ENCODE measurements at regions not wholly inside any gene's neighbourhood (a gene's known extent, or its start where the extent isn't known, plus 50 kb on each side); places are given as distances from the start of the nearest gene placed in this dataset.

GRCh38 chr2:220662431-220662830 lies 909.7 kb downstream of the EPHA4 start:
- H3K27ac ChIP-seq (ENCODE audit: low read length) = no peak overlapping the region
- H3K9me3 ChIP-seq (ENCODE audit: low read length) = no peaks in the 10 kb centered on the region
- H3F3A ChIP-seq (ENCODE audit: insufficient read depth, low read length, poor library complexity, severe bottlenecking) = no peaks in the 10 kb centered on the region
- no peaks in the 10 kb centered on the region for H4K20me1 ChIP-seq (ENCODE audit: insufficient read depth)
- H2AFZ ChIP-seq (ENCODE audit: low read depth, low read length) = no peak overlapping the region
- H3K27me3 ChIP-seq (ENCODE audit: insufficient read depth, low read depth, low read length) = no peaks in the 10 kb centered on the region
- no peak overlapping the region for H3K4me3 ChIP-seq (ENCODE audit: low read length)
- no peaks in the 10 kb centered on the region for H3K36me3 ChIP-seq (ENCODE audit: insufficient read depth, low read length)
- TF ChIP-seq TAF1 (IDR thresholded peaks at IDR 0.05; ENCODE audit: low read depth) (no peak), SMC3 (conservative IDR thresholded peaks at IDR 0.05; ENCODE audit: poor library complexity) (no peak), RAD21 (conservative IDR thresholded peaks at IDR 0.05) (no peak), MXI1 (conservative IDR thresholded peaks at IDR 0.05; ENCODE audit: poor library complexity, severe bottlenecking) (no peak), POLR2AphosphoS5 (IDR thresholded peaks at IDR 0.05) (no peak)
- TF ChIP-seq, protein P1, sequence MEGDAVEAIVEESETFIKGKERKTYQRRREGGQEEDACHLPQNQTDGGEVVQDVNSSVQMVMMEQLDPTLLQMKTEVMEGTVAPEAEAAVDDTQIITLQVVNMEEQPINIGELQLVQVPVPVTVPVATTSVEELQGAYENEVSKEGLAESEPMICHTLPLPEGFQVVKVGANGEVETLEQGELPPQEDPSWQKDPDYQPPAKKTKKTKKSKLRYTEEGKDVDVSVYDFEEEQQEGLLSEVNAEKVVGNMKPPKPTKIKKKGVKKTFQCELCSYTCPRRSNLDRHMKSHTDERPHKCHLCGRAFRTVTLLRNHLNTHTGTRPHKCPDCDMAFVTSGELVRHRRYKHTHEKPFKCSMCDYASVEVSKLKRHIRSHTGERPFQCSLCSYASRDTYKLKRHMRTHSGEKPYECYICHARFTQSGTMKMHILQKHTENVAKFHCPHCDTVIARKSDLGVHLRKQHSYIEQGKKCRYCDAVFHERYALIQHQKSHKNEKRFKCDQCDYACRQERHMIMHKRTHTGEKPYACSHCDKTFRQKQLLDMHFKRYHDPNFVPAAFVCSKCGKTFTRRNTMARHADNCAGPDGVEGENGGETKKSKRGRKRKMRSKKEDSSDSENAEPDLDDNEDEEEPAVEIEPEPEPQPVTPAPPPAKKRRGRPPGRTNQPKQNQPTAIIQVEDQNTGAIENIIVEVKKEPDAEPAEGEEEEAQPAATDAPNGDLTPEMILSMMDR (IDR thresholded peaks at IDR 0.05; ENCODE audit: poor library complexity, severe bottlenecking) = no peak
- TF ChIP-seq, protein P2, sequence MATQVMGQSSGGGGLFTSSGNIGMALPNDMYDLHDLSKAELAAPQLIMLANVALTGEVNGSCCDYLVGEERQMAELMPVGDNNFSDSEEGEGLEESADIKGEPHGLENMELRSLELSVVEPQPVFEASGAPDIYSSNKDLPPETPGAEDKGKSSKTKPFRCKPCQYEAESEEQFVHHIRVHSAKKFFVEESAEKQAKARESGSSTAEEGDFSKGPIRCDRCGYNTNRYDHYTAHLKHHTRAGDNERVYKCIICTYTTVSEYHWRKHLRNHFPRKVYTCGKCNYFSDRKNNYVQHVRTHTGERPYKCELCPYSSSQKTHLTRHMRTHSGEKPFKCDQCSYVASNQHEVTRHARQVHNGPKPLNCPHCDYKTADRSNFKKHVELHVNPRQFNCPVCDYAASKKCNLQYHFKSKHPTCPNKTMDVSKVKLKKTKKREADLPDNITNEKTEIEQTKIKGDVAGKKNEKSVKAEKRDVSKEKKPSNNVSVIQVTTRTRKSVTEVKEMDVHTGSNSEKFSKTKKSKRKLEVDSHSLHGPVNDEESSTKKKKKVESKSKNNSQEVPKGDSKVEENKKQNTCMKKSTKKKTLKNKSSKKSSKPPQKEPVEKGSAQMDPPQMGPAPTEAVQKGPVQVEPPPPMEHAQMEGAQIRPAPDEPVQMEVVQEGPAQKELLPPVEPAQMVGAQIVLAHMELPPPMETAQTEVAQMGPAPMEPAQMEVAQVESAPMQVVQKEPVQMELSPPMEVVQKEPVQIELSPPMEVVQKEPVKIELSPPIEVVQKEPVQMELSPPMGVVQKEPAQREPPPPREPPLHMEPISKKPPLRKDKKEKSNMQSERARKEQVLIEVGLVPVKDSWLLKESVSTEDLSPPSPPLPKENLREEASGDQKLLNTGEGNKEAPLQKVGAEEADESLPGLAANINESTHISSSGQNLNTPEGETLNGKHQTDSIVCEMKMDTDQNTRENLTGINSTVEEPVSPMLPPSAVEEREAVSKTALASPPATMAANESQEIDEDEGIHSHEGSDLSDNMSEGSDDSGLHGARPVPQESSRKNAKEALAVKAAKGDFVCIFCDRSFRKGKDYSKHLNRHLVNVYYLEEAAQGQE (IDR thresholded peaks at IDR 0.05; ENCODE audit: borderline replicate concordance) = no peak
- H3K79me2 ChIP-seq (replicated peaks; ENCODE audit: insufficient read depth, low read length) = no peaks in the 10 kb centered on the region
- no peak overlapping the region for H3K9ac ChIP-seq (ENCODE audit: low read length)
- no peaks in the 10 kb centered on the region for H3K9me2 ChIP-seq (ENCODE audit: insufficient read depth, low read length)
- no peak overlapping the region for H3K4me2 ChIP-seq (ENCODE audit: low read length)

DNA sequence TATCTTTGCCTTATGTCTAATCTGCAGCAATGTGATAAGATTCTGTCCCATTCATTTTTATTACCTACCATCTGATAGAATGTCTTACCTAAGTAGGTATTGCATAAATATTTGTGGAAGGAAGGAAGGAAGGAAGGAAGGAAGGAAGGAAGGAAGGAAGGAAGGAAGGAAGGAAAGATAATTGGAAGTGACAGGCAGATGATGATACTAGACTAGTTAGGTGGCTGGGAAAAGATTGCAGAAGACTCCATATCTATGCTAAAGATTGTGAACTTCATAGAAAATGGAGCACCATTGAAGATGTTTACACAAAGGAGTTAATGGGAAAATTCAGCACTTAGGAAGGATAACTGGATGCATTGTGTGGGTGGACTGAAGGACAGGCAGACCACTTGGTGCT lies 909.0 kb downstream of the EPHA4 start:
- no peak overlapping the region for H3K9ac ChIP-seq (ENCODE audit: low read length)
- no peaks in the 10 kb centered on the region for H4K20me1 ChIP-seq (ENCODE audit: insufficient read depth)
- no peaks in the 10 kb centered on the region for H3K9me3 ChIP-seq (ENCODE audit: low read length)
- no peaks in the 10 kb centered on the region for H3F3A ChIP-seq (ENCODE audit: insufficient read depth, low read length, poor library complexity, severe bottlenecking)
- H3K4me2 ChIP-seq (ENCODE audit: low read length) = no peak overlapping the region
- no peak overlapping the region for H2AFZ ChIP-seq (ENCODE audit: low read depth, low read length)
- H3K4me3 ChIP-seq (ENCODE audit: low read length) = no peak overlapping the region
- H3K27me3 ChIP-seq (ENCODE audit: insufficient read depth, low read depth, low read length) = no peaks in the 10 kb centered on the region
- TF ChIP-seq, protein P1 (IDR thresholded peaks at IDR 0.05; ENCODE audit: poor library complexity, severe bottlenecking) = no peak
- TF ChIP-seq EP300 (conservative IDR thresholded peaks at IDR 0.05; ENCODE audit: poor library complexity, severe bottlenecking) = no peak
- TF ChIP-seq SMC3 (conservative IDR thresholded peaks at IDR 0.05; ENCODE audit: poor library complexity) = no peak
- no peak for TF ChIP-seq MXI1 (conservative IDR thresholded peaks at IDR 0.05; ENCODE audit: poor library complexity, severe bottlenecking)
- TF ChIP-seq, protein P2 (IDR thresholded peaks at IDR 0.05; ENCODE audit: borderline replicate concordance) = no peak
- no peak for TF ChIP-seq RAD21 (conservative IDR thresholded peaks at IDR 0.05)
- no peaks in the 10 kb centered on the region for H3K36me3 ChIP-seq (ENCODE audit: insufficient read depth, low read length)
- no peak overlapping the region for H3K27ac ChIP-seq (ENCODE audit: low read length)
- no peaks in the 10 kb centered on the region for H3K79me2 ChIP-seq (replicated peaks; ENCODE audit: insufficient read depth, low read length)
- no peaks in the 10 kb centered on the region for H3K9me2 ChIP-seq (ENCODE audit: insufficient read depth, low read length)
